IMR-90 (cell line): ENCODE measurements at regions not wholly inside any gene's neighbourhood (a gene's known extent, or its start where the extent isn't known, plus 50 kb on each side); places are given as distances from the start of the nearest gene placed in this dataset.

ENCODE experiments used
- ATAC-seq: fragments of 200-7000 bp; cut with Tn5 transposase; 2 replicates; pipeline ENCODE4 v1.9.1; 2020; ENCODE audit warnings: low read depth, mild to moderate bottlenecking, moderate library complexity
- BruUV-seq: library from RNA; stranded (reverse); fragments of 400-500 nt; replicated peaks from 2 replicates; lab custom pipeline; 2021; lab: Mats Ljungman, UMichigan
- CTCF ChIA-PET: fragments of 300-600 bp; formaldehyde crosslinking; extraction: SDS; loops from one replicate; lab custom pipeline; 2021; ENCODE audit warnings: antibody characterized with exemption; lab: Yijun Ruan, JAX
- POLR2A ChIA-PET: fragments of 300-600 bp; sonication (Branson Sonifier 250); formaldehyde crosslinking; loops from one replicate; lab custom pipeline; 2022; ENCODE audit warnings: antibody characterized with exemption; ENCODE audit not compliant: unreplicated experiment; lab: Charles Lee
- DNase-seq: peaks from one replicate; pipeline ENCODE4 v3.0.0; 2013
- H2AFZ ChIP-seq: replicated peaks from 2 replicates; pipeline ENCODE3; 2013; ENCODE audit warnings: low read length, mild to moderate bottlenecking; ENCODE audit not compliant: poor library complexity
- H2AK5ac ChIP-seq: 2 replicates; pipeline ENCODE4 v1.6.1; 2013; ENCODE audit warnings: low read depth, low read length, inconsistent platforms
- H2AK9ac ChIP-seq: replicated peaks from 2 replicates; pipeline ENCODE3; 2013; ENCODE audit warnings: mild to moderate bottlenecking, low read depth, low read length, moderate library complexity; ENCODE audit not compliant: poor library complexity
- H2BK120ac ChIP-seq: 2 replicates; pipeline ENCODE4 v1.6.1; 2013; ENCODE audit warnings: low read depth, low read length, inconsistent platforms
- H2BK15ac ChIP-seq: 3 replicates; pipeline ENCODE4 v1.6.1; 2013; ENCODE audit warnings: low read depth, low read length, inconsistent platforms
- H2BK20ac ChIP-seq: 2 replicates; pipeline ENCODE4 v1.6.1; 2013; ENCODE audit warnings: low read depth, mild to moderate bottlenecking, inconsistent platforms, low read length, moderate library complexity
- H2BK5ac ChIP-seq: 2 replicates; pipeline ENCODE4 v1.6.1; 2013; ENCODE audit warnings: mild to moderate bottlenecking, low read depth, low read length, inconsistent platforms; ENCODE audit not compliant: poor library complexity, severe bottlenecking
- H3K14ac ChIP-seq: replicated peaks from 2 replicates; pipeline ENCODE4 v1.6.1; 2013; ENCODE audit warnings: low read depth, low read length, inconsistent platforms
- H3K18ac ChIP-seq: 2 replicates; pipeline ENCODE4 v1.6.1; 2013; ENCODE audit warnings: low read depth, low read length, control low read depth
- H3K23ac ChIP-seq: 2 replicates; pipeline ENCODE4 v1.6.1; 2013; ENCODE audit warnings: low read depth, low read length, inconsistent platforms
- H3K27ac ChIP-seq: 2 replicates; pipeline ENCODE4 v1.5.1; 2013; ENCODE audit warnings: mild to moderate bottlenecking, control low read depth, low read length; ENCODE audit not compliant: insufficient read depth
- H3K27me3 ChIP-seq: 2 replicates; pipeline ENCODE4 v1.6.1; 2013; ENCODE audit warnings: low read length; ENCODE audit not compliant: control insufficient read depth, insufficient read depth
- H3K36me3 ChIP-seq: 2 replicates; pipeline ENCODE4 v1.6.1; 2013; ENCODE audit warnings: low read length, mixed read lengths; ENCODE audit not compliant: control insufficient read depth, insufficient read depth
- H3K4ac ChIP-seq: 2 replicates; pipeline ENCODE4 v1.6.1; 2013; ENCODE audit warnings: low read depth, low read length, inconsistent platforms
- H3K4me1 ChIP-seq: 2 replicates; pipeline ENCODE4 v1.6.1; 2013; ENCODE audit warnings: low read length, mixed read lengths; ENCODE audit not compliant: control insufficient read depth, insufficient read depth
- H3K4me2 ChIP-seq: 2 replicates; pipeline ENCODE4 v1.6.1; 2013; ENCODE audit warnings: low read depth, mild to moderate bottlenecking, control low read depth, low read length, moderate library complexity
- H3K4me3 ChIP-seq: 2 replicates; pipeline ENCODE4 v1.5.1; 2013; ENCODE audit warnings: low read depth, mild to moderate bottlenecking, control low read depth, low read length, moderate library complexity; ENCODE audit not compliant: insufficient read depth
- H3K56ac ChIP-seq: 2 replicates; pipeline ENCODE4 v1.6.1; 2013; ENCODE audit warnings: low read length, inconsistent platforms; ENCODE audit not compliant: insufficient read depth; ENCODE audit errors: extremely low read depth
- H3K79me1 ChIP-seq, 2 experiments: 2 replicates each; pipeline ENCODE4 v1.6.1; 2013; ENCODE audit warnings: low read length in 2 of 2, inconsistent platforms in 1 of 2, low read depth in 1 of 2
- H3K9ac ChIP-seq: 2 replicates; pipeline ENCODE4 v1.6.1; 2013; ENCODE audit warnings: low read depth, low read length, control low read depth
- H3K9me1 ChIP-seq: 2 replicates; pipeline ENCODE4 v1.6.1; 2013; ENCODE audit warnings: low read length, inconsistent platforms; ENCODE audit not compliant: insufficient read depth
- H3K9me3 ChIP-seq: 2 replicates; pipeline ENCODE4 v1.6.1; 2013; ENCODE audit warnings: low read length; ENCODE audit not compliant: control insufficient read depth, insufficient read depth
- H4K20me1 ChIP-seq: 2 replicates; pipeline ENCODE4 v1.6.1; 2013; ENCODE audit warnings: low read length, inconsistent platforms; ENCODE audit not compliant: insufficient read depth
- H4K5ac ChIP-seq: 2 replicates; pipeline ENCODE4 v1.6.1; 2013; ENCODE audit warnings: mild to moderate bottlenecking, low read depth, low read length, control low read depth
- H4K8ac ChIP-seq, 2 experiments: 2 replicates each; pipeline ENCODE4 v1.6.1; 2013; ENCODE audit warnings: low read depth in 2 of 2, low read length in 2 of 2, control low read depth in 1 of 2, inconsistent platforms in 1 of 2
- H4K91ac ChIP-seq: 2 replicates; pipeline ENCODE4 v1.6.1; 2013; ENCODE audit warnings: low read depth, low read length, inconsistent platforms; ENCODE audit not compliant: insufficient read depth
- BHLHE40 ChIP-seq: fragments of 150-350 bp; IDR thresholded peaks from 2 replicates; pipeline ENCODE4 v1.6.1; 2016; ENCODE audit warnings: mild to moderate bottlenecking, low read depth, low read length
- CHD1 ChIP-seq: IDR thresholded peaks from 2 replicates; pipeline ENCODE4 v1.6.1; 2012; ENCODE audit warnings: low read depth, low read length, improper control_type of control experiment
- ELK1 ChIP-seq: fragments of 150-350 bp; IDR thresholded peaks from 2 replicates; pipeline ENCODE4 v1.6.1; 2016; ENCODE audit warnings: low read depth, mild to moderate bottlenecking, low read length, moderate library complexity, borderline replicate concordance
- MAFK ChIP-seq: IDR thresholded peaks from 2 replicates; pipeline ENCODE4 v1.6.1; 2012; ENCODE audit warnings: low read depth, low read length, improper control_type of control experiment
- MAZ ChIP-seq: IDR thresholded peaks from 2 replicates; pipeline ENCODE4 v1.6.1; 2012; ENCODE audit warnings: low read depth, mild to moderate bottlenecking, low read length, improper control_type of control experiment, moderate library complexity, borderline replicate concordance
- MXI1 ChIP-seq: IDR thresholded peaks from 2 replicates; pipeline ENCODE4 v1.6.1; 2012; ENCODE audit warnings: low read depth, mild to moderate bottlenecking, low read length, moderate library complexity, borderline replicate concordance
- NFE2L2 ChIP-seq: fragments of 150-350 bp; IDR thresholded peaks from 2 replicates; pipeline ENCODE4 v1.6.1; 2016; ENCODE audit warnings: low read depth, mild to moderate bottlenecking, low read length
- RAD21 ChIP-seq: IDR thresholded peaks from 2 replicates; pipeline ENCODE4 v1.6.1; 2012; ENCODE audit warnings: low read length, improper control_type of control experiment
- RCOR1 ChIP-seq: IDR thresholded peaks from 2 replicates; pipeline ENCODE4 v1.6.1; 2012; ENCODE audit warnings: mild to moderate bottlenecking, low read length, improper control_type of control experiment; ENCODE audit not compliant: insufficient replicate concordance
- WGBS, 2 experiments: methylation state at CpG; one replicate each; pipeline versions ENCODE4 v1.1.5 to v1.1.7; 2013; ENCODE audit warnings: missing lambda C conversion rate in 2 of 2; ENCODE audit not compliant: insufficient read length in 1 of 2; ENCODE audit errors: extremely low coverage in 2 of 2; 5-methylcytosine and 5-hydroxymethylcytosine counted together
- dilution Hi-C: fragments of 300-500 bp; cut with HindIII; formaldehyde crosslinking; loops from one replicate; pipeline ENCODE4 v1.14.3; 2018; ENCODE audit warnings: low sequenced_read_pairs; ENCODE audit not compliant: unreplicated experiment
- in situ Hi-C: fragments of 300-500 bp; cut with MboI; formaldehyde crosslinking; loops from 3 replicates; pipeline ENCODE4 v1.14.3; 2019; ENCODE audit warnings: low sequenced_read_pairs, inconsistent platforms, mixed read lengths
- intact Hi-C: fragments of 100-400 bp; cut with micrococcal nuclease; formaldehyde crosslinking; loops from 2 replicates; pipeline ENCODE4 v1.10.0; 2022

- dilution Hi-C loops (no loop called here), intact Hi-C loops (loop anchor here (5.0 kb wide), 1 partner anchor 1503 kb away; no protein-coding TSS in a partner anchor), in situ Hi-C loops (no loop called here)
- H3K4ac ChIP-seq = no peak overlapping the region
- no peak overlapping the region for H3K23ac ChIP-seq
- H2AK5ac ChIP-seq = no peak overlapping the region
- POLR2A ChIA-PET = no interaction called here
- no peak overlapping the region for H2BK5ac ChIP-seq
- no peak overlapping the region for H2AK9ac ChIP-seq
- H3K9me3 ChIP-seq = no peaks in the 10 kb centered on the region
- no peak overlapping the region for H2BK20ac ChIP-seq
- DNase-seq = no peak
- ATAC-seq = no peak
- no peak overlapping the region for H3K4me3 ChIP-seq
- H3K36me3 ChIP-seq = no peaks in the 10 kb centered on the region
- no peak overlapping the region for H3K9ac ChIP-seq
- no peak overlapping the region for H3K56ac ChIP-seq
- no peak overlapping the region for H3K4me2 ChIP-seq
- no peak overlapping the region for H4K91ac ChIP-seq
- H3K18ac ChIP-seq = no peak overlapping the region
- no peaks in the 10 kb centered on the region for H3K27me3 ChIP-seq
- no peak for TF ChIP-seq MAZ
- no peak for TF ChIP-seq NFE2L2
- TF ChIP-seq CHD1 = no peak
- TF ChIP-seq BHLHE40 = no peak
- TF ChIP-seq ELK1 = no peak
- TF ChIP-seq RCOR1 = no peak
- TF ChIP-seq RAD21 = no peak
- TF ChIP-seq MXI1 = no peak
- TF ChIP-seq MAFK = no peak
- H2BK15ac ChIP-seq = no peak overlapping the region
- H4K20me1 ChIP-seq = no peaks in the 10 kb centered on the region
- no peak overlapping the region for H2BK120ac ChIP-seq
- no peak overlapping the region for H4K5ac ChIP-seq
- H3K14ac ChIP-seq = no peak overlapping the region
- CTCF ChIA-PET = no interaction called here
- H2AFZ ChIP-seq = no peak overlapping the region
- no peak overlapping the region for H4K8ac ChIP-seq
- no peak overlapping the region for H3K27ac ChIP-seq
- WGBS, 2 experiments = no CpG with 5 or more reads among the region's 3 CpGs
- no peaks in the 10 kb centered on the region for H3K4me1 ChIP-seq
- H3K79me1 ChIP-seq = no peaks in the 10 kb centered on the region
- no peaks in the 10 kb centered on the region for H3K9me1 ChIP-seq
- no TSS peak for BruUV-seq
These were observed 78.3 kb downstream of the MAFB start for GRCh38 chr20:40610730-40611129.
